Activated CD4-positive, alpha-beta T cell treated with anti-CD3 and anti-CD28 coated beads, Interleukin-10, Interleukin-2, amounts not matched to agents 100 ng/mL and 50 ng/mL, durations not matched to agents 16 hours and 8 hours (primary cell): ENCODE measurements at regions not wholly inside any gene's neighbourhood (a gene's known extent, or its start where the extent isn't known, plus 50 kb on each side); places are given as distances from the start of the nearest gene placed in this dataset.
A peak's percentile ranks its signal among the peaks of the same experiment; 100 is the strongest.
"Not testable (repeated sequence)": the region's sequence is repeated elsewhere in the genome, so short reads cannot be mapped to it uniquely, and the experiment has no call there.

Source experiments
- DNase-seq: peaks from one replicate; pipeline ENCODE4 v3.0.0-alpha.2; 2020

- no peak for DNase-seq
These were observed 232.0 kb upstream of the STT3B start for GRCh38 chr3:31300456-31301443.

- DNase-seq = no peak
These were observed 230.4 kb upstream of the STT3B start for GRCh38 chr3:31302343-31302742.

- DNase-seq = no peak
These were observed 227.4 kb upstream of the STT3B start for GRCh38 chr3:31305340-31305739.

- peak; percentile 4 for DNase-seq
These were observed 225.5 kb upstream of the STT3B start for GRCh38 chr3:31307131-31307785.

DNA sequence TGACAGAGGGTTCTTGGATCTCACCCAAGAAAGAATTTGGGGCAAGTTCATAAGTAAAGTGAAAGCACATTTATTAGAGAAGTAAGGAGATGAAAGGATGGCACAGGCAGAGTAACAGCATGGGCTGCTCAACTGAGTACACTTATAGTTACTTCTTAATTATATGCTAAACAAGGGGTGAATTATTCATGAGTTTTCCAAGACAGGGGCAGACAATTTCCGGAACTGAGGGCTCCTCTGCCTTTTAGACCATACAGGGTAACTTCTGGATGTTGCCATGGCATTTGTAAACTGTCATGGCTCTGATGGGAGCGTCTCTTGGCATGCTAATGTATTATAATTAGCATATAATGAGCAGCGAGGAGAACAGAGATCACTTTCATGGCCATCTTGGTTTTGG is 221.2 kb upstream of the STT3B start:
- DNase-seq = no peak

GRCh38 chr3:31312400-31312799 is 220.3 kb upstream of the STT3B start:
- DNase-seq = no peak

- DNase-seq = no peak
These were observed 218.5 kb upstream of the STT3B start for GRCh38 chr3:31314258-31314657.

- no peak for DNase-seq
These were observed 213.4 kb upstream of the STT3B start for GRCh38 chr3:31319332-31319731.

DNA sequence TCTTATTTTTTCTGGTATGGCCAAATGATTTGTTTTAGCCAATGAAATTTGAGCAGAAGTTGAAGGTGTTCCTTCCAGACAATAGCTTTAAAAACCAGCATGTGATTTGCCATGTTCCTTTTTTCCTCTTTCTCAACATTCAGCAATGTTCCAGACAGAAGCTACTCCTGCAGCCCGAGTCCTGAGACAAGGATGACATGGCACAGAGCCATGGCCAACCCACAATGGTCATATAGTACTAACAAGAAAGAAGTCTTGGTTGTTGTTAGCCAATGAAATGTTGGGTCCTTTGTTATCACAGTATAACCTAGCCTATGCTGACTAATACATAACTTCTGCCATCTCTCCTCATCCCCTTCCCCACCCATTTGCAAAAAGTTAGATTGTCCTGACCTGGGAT is 211.1 kb upstream of the STT3B start:
- DNase-seq = no peak

DNA sequence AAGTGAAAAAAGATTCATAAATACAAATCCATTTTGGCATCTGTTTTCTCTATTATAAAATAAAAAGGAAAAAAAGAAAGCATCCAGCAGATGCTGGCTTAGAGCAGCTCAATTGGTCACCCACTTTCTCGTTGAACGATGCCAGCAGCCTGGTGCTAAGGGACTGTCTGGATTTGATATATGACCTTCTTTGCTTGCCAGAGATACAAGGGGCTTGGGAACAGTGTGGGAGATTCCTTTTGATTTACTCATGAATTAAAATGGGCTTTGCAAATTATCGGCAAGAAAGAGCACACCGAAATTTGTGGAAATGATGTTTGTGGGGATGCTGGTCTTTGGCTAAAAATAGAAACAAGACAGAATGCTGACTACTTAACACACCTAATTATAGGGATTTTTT is 210.3 kb upstream of the STT3B start:
- DNase-seq = no peak

- not testable (repeated sequence) for DNase-seq
These were observed 204.8 kb upstream of the STT3B start for GRCh38 chr3:31327826-31328357.

- no peak for DNase-seq
These were observed 201.4 kb upstream of the STT3B start for GRCh38 chr3:31331278-31331677.

- no peak for DNase-seq
These were observed 191.6 kb upstream of the STT3B start for GRCh38 chr3:31341130-31341529.

DNA sequence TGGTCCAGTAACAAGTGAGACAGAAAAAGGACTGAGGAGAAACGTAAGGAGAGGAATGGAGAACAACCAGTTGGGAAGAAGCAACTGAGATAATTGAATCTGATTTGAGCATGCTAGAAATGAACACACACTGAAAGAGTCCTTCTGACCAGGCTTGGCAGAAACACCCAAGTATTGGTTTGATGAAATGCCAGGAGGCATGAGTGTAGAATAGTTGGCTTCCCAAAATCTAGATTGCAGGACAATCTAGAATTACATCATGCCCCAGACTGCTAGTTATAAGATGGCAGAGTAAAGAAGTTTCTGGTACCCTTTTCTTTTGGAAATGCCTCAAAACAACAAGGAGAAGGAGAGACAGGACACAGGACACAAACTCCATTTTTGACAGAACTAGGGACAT is 189.7 kb upstream of the STT3B start:
- no peak for DNase-seq

DNA sequence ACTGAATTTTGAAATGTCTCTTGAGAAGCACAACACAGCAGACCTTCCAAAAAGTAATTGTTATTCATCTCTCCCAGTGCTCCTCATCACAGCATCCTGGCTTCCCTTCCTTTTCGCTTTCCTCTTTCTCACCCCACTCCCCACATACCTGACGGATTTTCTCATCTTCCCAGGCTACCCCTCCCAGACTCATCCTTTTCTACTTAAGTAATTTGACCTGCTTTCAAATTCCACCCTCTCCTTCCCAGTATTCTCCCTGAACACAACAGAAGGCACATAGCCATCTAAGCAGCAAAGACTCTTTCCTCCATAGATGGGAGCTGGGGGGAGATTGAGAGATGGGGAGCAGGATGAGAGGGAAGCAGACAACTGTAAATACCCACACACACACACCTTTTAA is 187.1 kb upstream of the STT3B start:
- DNase-seq = no peak

DNA sequence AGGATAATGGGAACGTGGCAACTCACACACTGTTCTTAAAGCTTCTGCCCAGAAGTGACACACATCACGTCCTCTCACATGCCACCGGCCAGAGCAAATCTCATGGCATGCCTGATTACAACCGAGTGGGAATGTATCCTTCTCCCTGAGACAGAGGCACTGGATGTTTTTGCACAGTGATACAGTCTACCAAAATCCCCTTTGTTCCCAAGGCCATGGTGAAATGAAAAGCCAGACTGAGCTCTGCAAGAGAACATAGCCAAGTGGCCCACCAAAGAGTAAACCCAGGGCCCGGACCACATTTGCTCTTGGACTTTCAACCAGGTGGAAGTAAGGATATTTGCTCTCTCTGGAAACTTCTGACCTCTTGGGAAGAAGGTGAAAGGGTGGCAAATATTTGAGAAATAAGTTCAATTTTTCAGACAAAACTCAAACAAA is 186.2 kb upstream of the STT3B start:
- DNase-seq = no peak

DNA sequence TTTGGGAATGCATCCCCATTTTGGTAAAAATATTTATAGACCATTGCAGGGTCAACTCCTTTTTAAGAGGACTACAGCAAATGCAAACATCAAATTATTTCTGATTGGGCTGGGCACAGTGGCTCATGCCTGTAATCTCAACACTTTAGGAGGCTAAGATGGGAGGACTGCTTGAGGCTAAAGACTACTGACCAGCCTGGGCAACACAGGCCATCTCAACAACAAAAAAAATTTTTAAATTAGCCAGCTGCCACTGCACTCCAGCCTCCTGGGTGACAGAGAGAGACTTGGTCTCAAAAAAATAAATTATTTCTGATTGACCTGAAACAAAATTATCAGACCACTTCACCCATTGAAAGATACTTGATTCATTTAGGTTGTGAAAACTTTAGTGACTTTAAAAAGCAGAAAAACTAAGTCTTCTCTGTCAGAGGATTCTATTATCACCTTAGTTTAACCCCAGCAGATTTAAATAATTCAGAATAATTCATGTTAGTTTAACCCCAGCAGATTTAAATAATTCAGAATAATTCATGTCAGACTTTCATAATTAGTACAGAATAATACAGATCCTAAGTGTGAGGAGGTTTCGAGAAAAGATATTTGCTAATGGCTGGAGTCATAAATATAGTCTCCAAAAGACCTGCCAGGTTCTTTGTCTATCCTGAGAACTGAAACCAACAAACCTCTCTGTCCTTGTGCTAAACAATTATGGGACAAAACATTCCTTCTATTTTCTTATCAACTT is 183.6 kb upstream of the STT3B start:
- no peak for DNase-seq

DNA sequence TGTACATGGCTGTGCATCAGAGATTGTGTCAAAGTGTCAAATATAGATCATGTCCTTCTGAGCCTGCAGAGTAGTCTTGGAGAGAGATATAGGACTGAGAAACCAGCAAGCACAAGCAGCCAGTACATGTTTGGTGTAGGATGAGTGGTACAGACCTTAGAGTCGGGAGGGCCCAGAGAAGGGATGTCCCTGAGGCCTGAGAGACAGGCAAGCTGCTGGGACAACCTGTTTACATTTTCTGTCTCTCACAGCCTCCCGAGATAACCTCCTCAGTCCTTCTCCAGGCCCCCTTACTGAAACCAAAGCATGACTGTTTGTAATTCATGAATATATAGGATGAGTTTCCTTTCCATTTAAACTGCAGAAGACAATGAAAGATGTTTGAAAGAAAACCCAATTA is 182.4 kb upstream of the STT3B start:
- no peak for DNase-seq

GRCh38 chr3:31352331-31352730 is 180.4 kb upstream of the STT3B start:
- no peak for DNase-seq

- no peak for DNase-seq
These were observed 179.6 kb upstream of the STT3B start for GRCh38 chr3:31353166-31353565.

DNA sequence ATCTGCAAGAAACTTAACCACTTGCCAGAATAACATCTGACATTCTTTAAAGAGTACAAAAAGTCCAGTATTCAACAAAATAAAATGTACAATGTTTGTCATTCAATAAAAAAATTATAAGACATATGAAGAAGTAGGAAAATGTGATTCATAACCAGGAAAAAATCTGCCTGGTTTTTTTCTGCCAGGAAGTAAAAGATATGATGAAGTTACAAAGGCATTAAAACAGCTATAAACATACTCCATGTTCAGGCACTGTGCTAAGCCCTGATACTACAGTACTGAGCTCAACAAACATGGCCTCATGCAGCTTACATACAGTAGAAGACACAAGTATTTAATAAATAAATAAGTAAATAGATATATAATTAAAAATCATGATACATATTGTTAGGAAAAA is 178.4 kb upstream of the STT3B start:
- no peak for DNase-seq

DNA sequence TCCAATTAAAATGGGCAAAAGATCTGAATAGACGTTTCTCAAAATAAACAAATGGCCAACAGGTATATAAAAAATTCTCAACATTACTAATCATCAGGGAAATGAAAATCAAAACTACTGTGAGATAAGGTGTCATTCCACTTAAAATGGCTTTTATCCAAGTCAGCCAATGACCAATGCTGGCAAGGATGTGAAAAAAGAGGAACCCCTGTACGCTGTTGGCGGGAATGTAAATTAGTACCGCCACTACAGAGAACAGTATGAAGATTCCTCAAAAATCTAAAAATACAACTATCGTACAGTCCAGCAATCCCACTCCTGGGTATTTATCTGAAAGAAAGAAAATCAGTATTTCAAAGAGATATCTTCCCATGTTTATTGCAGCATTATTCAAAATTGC is 176.9 kb upstream of the STT3B start:
- DNase-seq = no peak

- no peak for DNase-seq
These were observed 175.8 kb upstream of the STT3B start for GRCh38 chr3:31356941-31357340.
